HepG2 (cell line): ENCODE measurements at regions not wholly inside any gene's neighbourhood (a gene's known extent, or its start where the extent isn't known, plus 50 kb on each side); places are given as distances from the start of the nearest gene placed in this dataset.

ENCODE experiments used
- ATAC-seq: fragments of 200-7000 bp; cut with Tn5 transposase; 3 replicates; pipeline ENCODE4 v1.9.1; 2020; ENCODE audit warnings: mild to moderate bottlenecking, moderate library complexity
- BruUV-seq: library from RNA; stranded (reverse); fragments of 400-500 nt; replicated peaks from 2 replicates; lab custom pipeline; 2021; lab: Mats Ljungman, UMichigan
- CTCF ChIA-PET: fragments of 300-600 bp; formaldehyde crosslinking; extraction: SDS; loops from one replicate; lab custom pipeline; 2021; ENCODE audit warnings: low total read pairs, inconsistent platforms, low intra/inter-chr PET ratio; lab: Yijun Ruan, JAX
- POLR2A ChIA-PET: fragments of 350-600 bp; sonication (Branson Sonifier 250); formaldehyde crosslinking; loops from one replicate; lab custom pipeline; 2020; ENCODE audit warnings: antibody characterized with exemption, inconsistent platforms; lab: Yijun Ruan, JAX
- DNase-seq: peaks from one replicate; pipeline ENCODE4 v3.0.0-alpha.2; 2015; ENCODE audit warnings: low spot score
- FAIRE-seq: peaks from 3 replicates; lab custom pipeline; 2011; peaks lifted over from hg19 to GRCh38; lab: Jason Lieb, UNC
- H2AFZ ChIP-seq: one replicate; pipeline ENCODE4 v1.6.1; 2011; ENCODE audit warnings: low read length, inconsistent platforms
- H3K27ac ChIP-seq: fragments of 300-600 bp; 3 replicates; pipeline ENCODE4 v1.8.0; 2011; ENCODE audit warnings: mixed run types, mild to moderate bottlenecking, mixed read lengths, low read length, inconsistent platforms; ENCODE audit not compliant: insufficient read depth; ENCODE audit errors: extremely low read length
- H3K27me3 ChIP-seq, 2 experiments: fragments of 200-600 bp in 1 of 2; 2 replicates in 1 of 2; 3 replicates in 1 of 2; pipeline versions ENCODE4 v1.6.0 to v1.8.0; 2011; ENCODE audit warnings: low read length in 2 of 2, mild to moderate bottlenecking in 2 of 2, moderate library complexity in 2 of 2, inconsistent platforms in 1 of 2; ENCODE audit not compliant: insufficient read depth in 2 of 2, control insufficient read depth in 1 of 2
- H3K36me3 ChIP-seq, 2 experiments: fragments of 200-600 bp in 1 of 2; replicated peaks in 1 of 2; 2 replicates in 1 of 2; 3 replicates in 1 of 2; pipeline versions ENCODE4 v1.5.1 to v1.8.0; 2011; ENCODE audit warnings: low read length in 2 of 2, inconsistent platforms in 1 of 2; ENCODE audit not compliant: insufficient read depth in 2 of 2, control insufficient read depth in 1 of 2
- H3K4me1 ChIP-seq: 2 replicates; pipeline ENCODE4 v1.5.1; 2012; ENCODE audit warnings: low read length, inconsistent platforms; ENCODE audit not compliant: insufficient read depth
- H3K4me2 ChIP-seq: 2 replicates; pipeline ENCODE4 v1.6.0; 2011; ENCODE audit warnings: low read depth, low read length, inconsistent platforms
- H3K4me3 ChIP-seq, 3 experiments: fragments of 200-600 bp in 1 of 3; sonication (generic), shearing (Covaris generic) in 1 of 3; replicated peaks in 1 of 3; 2 replicates each; pipeline ENCODE4 v1.5.1; 2011 to 2016; ENCODE audit warnings: low read length in 3 of 3, inconsistent platforms in 2 of 3, low read depth in 2 of 3, mild to moderate bottlenecking in 2 of 3, control low read depth in 1 of 3, mixed read lengths in 1 of 3; ENCODE audit not compliant: insufficient read depth in 1 of 3
- H3K79me2 ChIP-seq: one replicate; pipeline ENCODE4 v1.6.1; 2011; ENCODE audit warnings: low read length, inconsistent platforms; ENCODE audit not compliant: insufficient read depth
- H3K9ac ChIP-seq: 2 replicates; pipeline ENCODE4 v1.6.0; 2011; ENCODE audit warnings: mild to moderate bottlenecking, low read depth, low read length, inconsistent platforms; ENCODE audit not compliant: insufficient read depth
- H3K9me3 ChIP-seq: 2 replicates; pipeline ENCODE4 v1.5.1; 2012; ENCODE audit warnings: mild to moderate bottlenecking, low read length
- H4K20me1 ChIP-seq: 2 replicates; pipeline ENCODE4 v1.6.0; 2011; ENCODE audit warnings: inconsistent platforms, mild to moderate bottlenecking, low read length, moderate library complexity; ENCODE audit not compliant: insufficient read depth
- ARID5B ChIP-seq: IDR thresholded peaks from 2 replicates; pipeline ENCODE4 v1.4.0; 2020; ENCODE audit warnings: mild to moderate bottlenecking, missing genetic modification reagents
- ATF2 ChIP-seq: sonication (generic); formaldehyde crosslinking; IDR thresholded peaks from 2 replicates; pipeline ENCODE4 v1.4.0; 2020; ENCODE audit warnings: missing genetic modification reagents
- CSRNP1 ChIP-seq: sonication (generic); formaldehyde crosslinking; IDR thresholded peaks from 2 replicates; pipeline ENCODE4 v1.8.1; 2023; ENCODE audit warnings: mild to moderate bottlenecking, missing genetic modification reagents
- FIP1L1 ChIP-seq: fragments of 200-400 bp; formaldehyde crosslinking; IDR thresholded peaks from 2 replicates; pipeline ENCODE4 v1.6.1; 2018; ENCODE audit warnings: low read depth, mild to moderate bottlenecking, low read length, moderate library complexity, borderline replicate concordance; ENCODE audit not compliant: insufficient read depth
- HNF4A ChIP-seq: sonication (generic); formaldehyde crosslinking; IDR thresholded peaks from 2 replicates; pipeline ENCODE4 v1.4.0; 2020; ENCODE audit warnings: missing genetic modification reagents
- MBD4 ChIP-seq: IDR thresholded peaks from 2 replicates; pipeline ENCODE4 v1.6.1; 2012; ENCODE audit warnings: low read length, inconsistent platforms, borderline replicate concordance
- NCOA5 ChIP-seq: sonication (generic); formaldehyde crosslinking; IDR thresholded peaks from 2 replicates; pipeline ENCODE4 v1.4.0; 2020; ENCODE audit warnings: missing genetic modification reagents
- RFX1 ChIP-seq: fragments of 450-650 bp; IDR thresholded peaks from 2 replicates; pipeline ENCODE4 v1.6.1; 2017
- SALL2 ChIP-seq: sonication (generic); formaldehyde crosslinking; IDR thresholded peaks from 2 replicates; pipeline ENCODE4 v1.8.1; 2023; ENCODE audit warnings: mild to moderate bottlenecking, missing genetic modification reagents, inconsistent platforms
- SCMH1 ChIP-seq: sonication (generic); formaldehyde crosslinking; IDR thresholded peaks from 2 replicates; pipeline ENCODE4 v1.9.0; 2021; ENCODE audit warnings: missing genetic modification reagents, mild to moderate bottlenecking, borderline replicate concordance
- ZKSCAN5 ChIP-seq: sonication (generic); formaldehyde crosslinking; IDR thresholded peaks from 2 replicates; pipeline ENCODE4 v1.5.1; 2020; ENCODE audit warnings: mild to moderate bottlenecking, missing genetic modification reagents
- ZNF484 ChIP-seq: sonication (generic); formaldehyde crosslinking; IDR thresholded peaks from 2 replicates; pipeline ENCODE4 v1.5.1; 2020; ENCODE audit warnings: mild to moderate bottlenecking, low read depth, missing genetic modification reagents, borderline replicate concordance
- WGBS: methylation state at CpG from one replicate; pipeline ENCODE4 v1.1.6; 2017; ENCODE audit warnings: low lambda C conversion rate; 5-methylcytosine and 5-hydroxymethylcytosine counted together
- in situ Hi-C: cut with HindIII; loops from 2 replicates; pipeline ENCODE4 v1.10.0; 2017; ENCODE audit warnings: low pct_unique_long_range_greater_than_20kb; ENCODE audit not compliant: extremely low pct_ligation_motif_present
- intact Hi-C: fragments of 100-400 bp; cut with micrococcal nuclease; formaldehyde crosslinking; loops from one replicate; pipeline ENCODE4 v1.10.0; 2022; ENCODE audit not compliant: unreplicated experiment

- intact Hi-C loops (no loop called here), in situ Hi-C loops (loop anchor here (25.0 kb wide), 1 partner anchor 1653 kb away; the partner anchor contains the start of gene CDH11)
- ATAC-seq, result no peak
- TF ChIP-seq ATF2 (CRISPR knock-in tag), result no peak
- no peak for TF ChIP-seq SALL2 (CRISPR knock-in tag)
- TF ChIP-seq FIP1L1, result no peak
- no peak for TF ChIP-seq MBD4
- TF ChIP-seq NCOA5 (CRISPR knock-in tag), result no peak
- TF ChIP-seq ZKSCAN5 (CRISPR knock-in tag), result no peak
- no peak for TF ChIP-seq RFX1
- TF ChIP-seq ZNF484 (CRISPR knock-in tag), result no peak
- TF ChIP-seq HNF4A (CRISPR knock-in tag), result no peak
- TF ChIP-seq SCMH1 (CRISPR knock-in tag), result no peak
- TF ChIP-seq CSRNP1 (CRISPR knock-in tag), result no peak
- TF ChIP-seq ARID5B, result no peak
- H3K4me2 ChIP-seq, result no peak overlapping the region
- no peaks in the 10 kb centered on the region for H4K20me1 ChIP-seq
- no peak overlapping the region for H3K27ac ChIP-seq
- ChIA-PET POLR2A (no interaction called here), CTCF (no interaction called here)
- H3K9ac ChIP-seq, result no peak overlapping the region
- no peak for DNase-seq
- WGBS, result 51% methylated on average over 5 of the region's 5 CpGs
- H3K9me3 ChIP-seq, result no peaks in the 10 kb centered on the region
- H3K4me3 ChIP-seq, result no peak overlapping the region
- no peaks in the 10 kb centered on the region for H3K27me3 ChIP-seq
- no peaks in the 10 kb centered on the region for H3K36me3 ChIP-seq
- no peak for FAIRE-seq
- no peak overlapping the region for H2AFZ ChIP-seq
- H3K4me1 ChIP-seq, result no peaks in the 10 kb centered on the region
- H3K79me2 ChIP-seq, result no peaks in the 10 kb centered on the region
- BruUV-seq, result no TSS peak
These were observed 1422.6 kb upstream of the CDH8 start for GRCh38 chr16:63458846-63459245.
